Breast epithelium (tissue), 4 donors: ENCODE measurements at regions not wholly inside any gene's neighbourhood (a gene's known extent, or its start where the extent isn't known, plus 50 kb on each side); places are given as distances from the start of the nearest gene placed in this dataset.
"Not testable (repeated sequence)": the region's sequence is repeated elsewhere in the genome, so short reads cannot be mapped to it uniquely, and the experiment has no call there.

Experiments used
- DNase-seq, 2 donors: peaks; one replicate each; pipeline ENCODE4 v3.0.0-alpha.2; 2019; ENCODE audit warnings: low spot score in 2 of 2
- H3K27ac ChIP-seq, 2 donors: fragments of 200-600 bp; sonication (generic) in 1 of 2; one replicate each; pipeline ENCODE4 v1.5.1; 2016 to 2019; ENCODE audit warnings: mild to moderate bottlenecking in 1 of 2
- H3K27me3 ChIP-seq, 2 donors: fragments of 200-600 bp; sonication (generic) in 1 of 2; one replicate each; pipeline versions ENCODE4 v1.5.1 to v1.6.0; 2017 to 2019; ENCODE audit warnings: control low read depth in 1 of 2, mild to moderate bottlenecking in 1 of 2
- H3K36me3 ChIP-seq: fragments of 200-600 bp; one replicate; pipeline ENCODE4 v1.5.1; 2019
- H3K4me1 ChIP-seq, 2 donors: fragments of 200-600 bp; sonication (generic); one replicate each; pipeline ENCODE4 v1.5.1; 2016 to 2019; ENCODE audit warnings: control low read depth in 1 of 2
- H3K4me3 ChIP-seq, 3 donors: fragments of 200-600 bp; sonication (generic); 1 replicate in 2 of 3; 2 replicates in 1 of 3; pipeline ENCODE4 v1.5.1; 2016 to 2019; ENCODE audit warnings: mild to moderate bottlenecking in 3 of 3, moderate library complexity in 2 of 3
- H3K9me3 ChIP-seq, 2 donors: fragments of 200-600 bp; sonication (generic) in 1 of 2; one replicate each; pipeline ENCODE4 v1.5.1; 2016 to 2019; ENCODE audit warnings: control low read depth in 1 of 2
- POLR2A ChIP-seq: fragments of 450-650 bp; IDR thresholded peaks from one replicate; pipeline ENCODE4 v1.6.1; 2016; ENCODE audit warnings: antibody characterized with exemption, mild to moderate bottlenecking, moderate library complexity
- intact Hi-C: fragments of 100-400 bp; cut with DNase I; formaldehyde crosslinking; loops from one replicate; pipeline ENCODE4 v1.15.1; 2023; ENCODE audit warnings: low total_unique reads

DNA sequence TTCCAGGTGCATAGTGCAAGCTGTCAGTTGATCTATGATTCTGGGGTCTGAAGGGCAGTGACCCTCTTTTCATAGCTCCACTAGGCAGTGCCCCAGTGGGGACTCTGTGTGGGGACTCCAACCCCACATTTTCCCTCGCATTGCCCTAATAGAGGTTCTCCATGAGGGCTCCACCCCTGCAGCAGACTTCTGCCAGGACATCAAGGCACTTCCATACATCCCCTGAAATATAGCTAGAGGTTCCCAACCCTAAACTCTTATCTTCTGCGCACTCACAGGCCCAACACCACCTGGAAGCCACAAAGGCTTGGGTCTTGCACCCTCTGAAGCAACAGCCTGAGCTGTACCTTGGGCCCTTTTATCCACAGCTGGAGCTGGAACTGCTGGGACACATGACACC, 65.7 kb upstream of the PKN2 start:
- no peaks in the 10 kb centered on the region for H3K36me3 ChIP-seq
- intact Hi-C loops = no loop called here
- no peaks in the 10 kb centered on the region for H3K4me1 ChIP-seq
- no peaks in the 10 kb centered on the region for H3K27me3 ChIP-seq
- peaks cover 10 to 23% of the 10 kb centered on the region in 2 donors for H3K9me3 ChIP-seq
- no peak for DNase-seq
- no peak overlapping the region for H3K27ac ChIP-seq
- no peak for TF ChIP-seq POLR2A
- no peak overlapping the region for H3K4me3 ChIP-seq

DNA sequence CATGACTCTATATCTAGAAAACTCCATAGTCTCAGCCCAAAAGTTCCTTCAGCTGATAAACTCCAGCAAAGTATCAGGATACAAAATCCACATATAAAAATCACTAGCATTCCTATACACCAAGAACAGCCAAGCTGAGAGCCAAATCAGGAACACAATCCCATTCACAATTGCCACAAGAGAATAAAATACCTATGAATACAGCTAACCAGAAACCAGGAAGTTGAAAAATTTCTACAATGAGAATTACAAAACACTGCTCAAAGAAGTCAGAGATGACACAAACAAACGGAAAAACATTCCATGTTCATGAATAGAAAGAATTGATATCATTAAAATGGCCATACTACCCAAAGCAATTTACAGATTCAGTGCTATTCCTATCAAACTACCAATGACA, 61.0 kb upstream of the PKN2 start:
- H3K36me3 ChIP-seq, H3K27ac ChIP-seq, DNase-seq, H3K27me3 ChIP-seq, H3K4me3 ChIP-seq, H3K4me1 ChIP-seq, intact Hi-C loops: not testable (repeated sequence)
- peaks cover 6 to 23% of the 10 kb centered on the region in 2 donors for H3K9me3 ChIP-seq
